ENCODE measurements at regions not wholly inside any gene's neighbourhood (a gene's known extent, or its start where the extent isn't known, plus 50 kb on each side); places are given as distances from the start of the nearest gene placed in this dataset.

DNA sequence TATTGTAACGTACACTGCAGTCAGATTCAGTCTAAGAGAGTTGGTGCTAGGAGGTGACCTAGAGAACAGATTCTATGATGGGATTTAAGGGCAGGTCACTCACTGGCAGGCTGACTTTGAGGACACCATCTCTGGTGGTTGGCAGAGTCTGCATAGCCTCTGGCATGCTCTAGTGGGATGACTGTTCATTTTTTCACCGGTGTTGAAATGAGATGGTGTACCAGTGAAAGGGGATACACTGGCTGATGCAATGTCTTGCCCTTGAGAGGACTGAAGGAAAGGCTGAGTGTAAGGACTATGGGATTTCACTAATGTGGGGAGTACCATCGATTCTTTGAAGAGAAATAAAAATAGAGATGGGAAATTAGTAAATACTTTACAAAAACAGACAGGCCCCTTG is 186.9 kb upstream of the PIEZO2 start:
- no peak overlapping the region for H3K4me3 ChIP-seq (ENCODE audit: low read depth, low read length)

GRCh38 chr18:11327391-11328009 is 178.1 kb upstream of the PIEZO2 start:
- no peak overlapping the region for H3K4me3 ChIP-seq (ENCODE audit: low read depth, low read length)
- no peak for TF ChIP-seq CTCF (IDR thresholded peaks at IDR 0.05; ENCODE audit: low read depth, low read length)

More for the DNA sequence above, 186.9 kb upstream of the PIEZO2 start:
- no peak for TF ChIP-seq CTCF (IDR thresholded peaks at IDR 0.05; ENCODE audit: low read depth, low read length)

GRCh38 chr18:11324956-11325882 is 175.8 kb upstream of the PIEZO2 start:
- TF ChIP-seq CTCF (IDR thresholded peaks at IDR 0.05; ENCODE audit: low read depth, low read length), result no peak
- H3K4me3 ChIP-seq (ENCODE audit: low read depth, low read length), result no peak overlapping the region

DNA sequence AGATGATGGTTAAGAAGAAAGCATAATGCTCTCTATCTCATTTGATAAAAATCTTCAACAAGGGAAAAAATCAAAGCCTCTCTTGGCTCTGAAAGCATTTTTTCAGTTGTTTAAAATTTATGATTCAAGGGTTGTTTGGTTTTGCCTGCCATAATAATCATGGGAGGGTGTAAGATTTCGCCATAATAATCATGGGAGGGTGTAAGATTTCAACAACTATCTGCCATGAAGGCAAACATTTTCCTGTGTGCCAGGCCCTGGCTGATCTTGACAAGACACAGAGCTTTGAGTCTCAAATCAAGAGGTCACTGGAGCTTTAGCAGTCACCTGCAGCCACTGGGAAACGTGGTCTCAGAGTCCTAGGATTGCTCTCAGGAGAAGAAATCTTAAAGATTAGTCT is 175.1 kb upstream of the PIEZO2 start:
- no peak for TF ChIP-seq CTCF (IDR thresholded peaks at IDR 0.05; ENCODE audit: low read depth, low read length)
- H3K4me3 ChIP-seq (ENCODE audit: low read depth, low read length), result no peak overlapping the region

- no peak for TF ChIP-seq CTCF (IDR thresholded peaks at IDR 0.05; ENCODE audit: low read depth, low read length)
These were observed 174.0 kb upstream of the PIEZO2 start for GRCh38 chr18:11323359-11323819.

GRCh38 chr18:11322716-11323115 is 173.3 kb upstream of the PIEZO2 start:
- no peak overlapping the region for H3K4me3 ChIP-seq (ENCODE audit: low read depth, low read length)
- TF ChIP-seq CTCF (IDR thresholded peaks at IDR 0.05; ENCODE audit: low read depth, low read length), result no peak

More at GRCh38 chr18:11323359-11323819, 174.0 kb upstream of the PIEZO2 start:
- H3K4me3 ChIP-seq (ENCODE audit: low read depth, low read length), result no peak overlapping the region

- no peak overlapping the region for H3K4me3 ChIP-seq (ENCODE audit: low read depth, low read length)
- TF ChIP-seq CTCF (IDR thresholded peaks at IDR 0.05; ENCODE audit: low read depth, low read length), result no peak
These were observed 172.6 kb upstream of the PIEZO2 start for GRCh38 chr18:11322006-11322405.
